Activated CD8-positive, alpha-beta memory T cell treated with anti-CD3 and anti-CD28 coated beads for 48 hours (primary cell): ENCODE measurements at regions not wholly inside any gene's neighbourhood (a gene's known extent, or its start where the extent isn't known, plus 50 kb on each side); places are given as distances from the start of the nearest gene placed in this dataset.
"Not testable (repeated sequence)": the region's sequence is repeated elsewhere in the genome, so short reads cannot be mapped to it uniquely, and the experiment has no call there.

Experiments used
- DNase-seq, 3 experiments: peaks; one replicate each; pipeline ENCODE4 v3.0.0-alpha.2; 2020; ENCODE audit warnings: low read depth in 2 of 3, low spot score in 2 of 3

GRCh38 chr17:83190601-83191387 lies 111.4 kb downstream of the METRNL start:
- DNase-seq: no peak

- DNase-seq: no peak
These were observed 112.2 kb downstream of the METRNL start for GRCh38 chr17:83191388-83192160.

GRCh38 chr17:83192161-83192788 lies 112.9 kb downstream of the METRNL start:
- no peak for DNase-seq

- not testable (repeated sequence) for DNase-seq
These were observed 113.5 kb downstream of the METRNL start for GRCh38 chr17:83192789-83193335.

- DNase-seq: no peak
These were observed 114.2 kb downstream of the METRNL start for GRCh38 chr17:83193336-83194185.

GRCh38 chr17:83194186-83194561 lies 114.8 kb downstream of the METRNL start:
- DNase-seq: no peak

- DNase-seq: no peak
These were observed 115.4 kb downstream of the METRNL start for GRCh38 chr17:83194761-83195329.

- DNase-seq: no peak
These were observed 116.1 kb downstream of the METRNL start for GRCh38 chr17:83195330-83196023.

- DNase-seq: no peak
These were observed 116.6 kb downstream of the METRNL start for GRCh38 chr17:83196024-83196365.

- no peak for DNase-seq
These were observed 117.0 kb downstream of the METRNL start for GRCh38 chr17:83196366-83196765.

GRCh38 chr17:83196973-83197880 lies 117.8 kb downstream of the METRNL start:
- DNase-seq: no peak

- no peak for DNase-seq
These were observed 119.2 kb downstream of the METRNL start for GRCh38 chr17:83198366-83199341.

- DNase-seq: peak; percentile 57 to 63 (median 57)
These were observed 120.2 kb downstream of the METRNL start for GRCh38 chr17:83199500-83200201.

- DNase-seq: peak; percentile 50 to 68 (median 60)
These were observed 120.9 kb downstream of the METRNL start for GRCh38 chr17:83200231-83200699.

GRCh38 chr17:83200751-83201150 lies 121.3 kb downstream of the METRNL start:
- no peak for DNase-seq

GRCh38 chr17:83201206-83202001 lies 122.0 kb downstream of the METRNL start:
- no peak for DNase-seq
